HG03575 (cell line): ENCODE measurements at regions not wholly inside any gene's neighbourhood (a gene's known extent, or its start where the extent isn't known, plus 50 kb on each side); places are given as distances from the start of the nearest gene placed in this dataset.

Experiments
- ATAC-seq: cut with Tn5 transposase; IDR thresholded peaks from one replicate; pipeline ENCODE4 v1.9.1; 2021; ENCODE audit not compliant: unreplicated experiment, insufficient number of reproducible peaks, low FRiP score; ENCODE audit errors: extremely low read depth

- no peak for ATAC-seq
Measured at GRCh38 chr9:115694014-115694413, 459.6 kb upstream of the PAPPA start.

GRCh38 chr9:115694991-115695390 lies 458.6 kb upstream of the PAPPA start:
- ATAC-seq, result no peak

GRCh38 chr9:115712981-115713380 lies 440.6 kb upstream of the PAPPA start:
- no peak for ATAC-seq

GRCh38 chr9:115715666-115716065 lies 437.9 kb upstream of the PAPPA start:
- ATAC-seq, result no peak

- no peak for ATAC-seq
Measured at GRCh38 chr9:115717298-115717697, 436.3 kb upstream of the PAPPA start.

GRCh38 chr9:115717711-115718173 lies 435.8 kb upstream of the PAPPA start:
- ATAC-seq, result no peak

- no peak for ATAC-seq
Measured at GRCh38 chr9:115730396-115730795, 423.2 kb upstream of the PAPPA start.

GRCh38 chr9:115730845-115731244 lies 422.7 kb upstream of the PAPPA start:
- no peak for ATAC-seq

GRCh38 chr9:115733318-115734110 lies 420.1 kb upstream of the PAPPA start:
- ATAC-seq, result no peak

GRCh38 chr9:115739096-115739875 lies 414.3 kb upstream of the PAPPA start:
- ATAC-seq, result no peak

GRCh38 chr9:115740986-115741385 lies 412.6 kb upstream of the PAPPA start:
- ATAC-seq, result no peak

- ATAC-seq, result no peak
Measured at GRCh38 chr9:115743709-115744605, 409.6 kb upstream of the PAPPA start.

GRCh38 chr9:115746496-115746895 lies 407.1 kb upstream of the PAPPA start:
- ATAC-seq, result no peak

GRCh38 chr9:115747731-115748130 lies 405.9 kb upstream of the PAPPA start:
- no peak for ATAC-seq

GRCh38 chr9:115756736-115757135 lies 396.9 kb upstream of the PAPPA start:
- ATAC-seq, result no peak

GRCh38 chr9:115757461-115757860 lies 396.1 kb upstream of the PAPPA start:
- ATAC-seq, result no peak

GRCh38 chr9:115758441-115758840 lies 395.1 kb upstream of the PAPPA start:
- no peak for ATAC-seq

- no peak for ATAC-seq
Measured at GRCh38 chr9:115759426-115759825, 394.2 kb upstream of the PAPPA start.

GRCh38 chr9:115764645-115765044 lies 388.9 kb upstream of the PAPPA start:
- no peak for ATAC-seq
